H1 (cell line): ENCODE measurements at regions not wholly inside any gene's neighbourhood (a gene's known extent, or its start where the extent isn't known, plus 50 kb on each side); places are given as distances from the start of the nearest gene placed in this dataset.

ENCODE experiments used
- CTCF ChIA-PET: fragments of 300-600 bp; sonication (Branson Sonifier 250); formaldehyde crosslinking; loops from one replicate; lab custom pipeline; 2021; ENCODE audit not compliant: partially characterized antibody; lab: Charles Lee
- POLR2A ChIA-PET: fragments of 300-600 bp; sonication (Branson Sonifier 250); formaldehyde crosslinking; loops from one replicate; lab custom pipeline; 2021; ENCODE audit warnings: inconsistent platforms; ENCODE audit not compliant: partially characterized antibody; lab: Charles Lee
- DNase-seq, 2 experiments: peaks; one replicate each; pipeline versions ENCODE4 v3.0.0 to v3.0.0-alpha.2; 2010 to 2022; ENCODE audit warnings: low spot score in 2 of 2, low read depth in 1 of 2, mixed read lengths in 1 of 2
- FAIRE-seq: peaks from 2 replicates; lab custom pipeline; 2011; peaks lifted over from hg19 to GRCh38; lab: Jason Lieb, UNC
- H2AFZ ChIP-seq: 2 replicates; pipeline ENCODE4 v1.8.1; 2012; ENCODE audit warnings: low read length, inconsistent platforms
- H2AK5ac ChIP-seq: 2 replicates; pipeline ENCODE4 v1.6.1; 2013; ENCODE audit warnings: low read depth, low read length
- H2BK120ac ChIP-seq: replicated peaks from 2 replicates; pipeline ENCODE3; 2013; ENCODE audit warnings: low read depth, low read length, inconsistent platforms
- H2BK12ac ChIP-seq: 2 replicates; pipeline ENCODE4 v1.6.1; 2013; ENCODE audit warnings: low read depth, low read length
- H2BK15ac ChIP-seq: 2 replicates; pipeline ENCODE4 v1.6.1; 2013; ENCODE audit warnings: low read length
- H2BK20ac ChIP-seq: 2 replicates; pipeline ENCODE4 v1.6.1; 2013; ENCODE audit warnings: low read length
- H2BK5ac ChIP-seq: 2 replicates; pipeline ENCODE4 v1.6.1; 2013; ENCODE audit warnings: low read depth, low read length
- H3K14ac ChIP-seq: 2 replicates; pipeline ENCODE4 v1.6.1; 2013; ENCODE audit warnings: inconsistent platforms; ENCODE audit not compliant: insufficient read length
- H3K18ac ChIP-seq: 2 replicates; pipeline ENCODE4 v1.6.1; 2013; ENCODE audit warnings: low read length; ENCODE audit errors: extremely low read depth
- H3K23ac ChIP-seq: 2 replicates; pipeline ENCODE4 v1.6.1; 2013; ENCODE audit warnings: inconsistent platforms; ENCODE audit not compliant: insufficient read length
- H3K23me2 ChIP-seq: 2 replicates; pipeline ENCODE4 v1.6.1; 2013; ENCODE audit warnings: low read depth, low read length
- H3K27ac ChIP-seq: 2 replicates; pipeline ENCODE4 v1.6.1; 2011; ENCODE audit warnings: low read depth, low read length, inconsistent platforms
- H3K27me3 ChIP-seq, 4 experiments: replicated peaks in 1 of 4; 1 replicate in 1 of 4; 2 replicates in 3 of 4; pipeline versions ENCODE4 v1.6.1 to v1.8.1; 2011 to 2013; ENCODE audit warnings: low read length in 3 of 4, mild to moderate bottlenecking in 3 of 4, inconsistent platforms in 2 of 4, mixed read lengths in 2 of 4, moderate library complexity in 1 of 4; ENCODE audit not compliant: control insufficient read depth in 3 of 4, insufficient read depth in 3 of 4; ENCODE audit errors: extremely low read depth in 1 of 4
- H3K36me3 ChIP-seq, 4 experiments: 2 replicates each; pipeline versions ENCODE4 v1.6.1 to v1.8.1; 2011 to 2013; ENCODE audit warnings: mild to moderate bottlenecking in 4 of 4, low read length in 3 of 4, moderate library complexity in 2 of 4, control low read depth in 1 of 4, inconsistent platforms in 1 of 4; ENCODE audit not compliant: insufficient read depth in 4 of 4, control insufficient read depth in 2 of 4
- H3K4ac ChIP-seq: replicated peaks from 2 replicates; pipeline ENCODE3; 2013; ENCODE audit warnings: low read length, low read depth, mixed read lengths, inconsistent platforms; ENCODE audit not compliant: insufficient read length
- H3K4me1 ChIP-seq, 4 experiments: replicated peaks in 1 of 4; 1 replicate in 1 of 4; 2 replicates in 3 of 4; pipeline versions ENCODE4 v1.6.1 to v1.8.1; 2011 to 2013; ENCODE audit warnings: low read length in 3 of 4, inconsistent platforms in 2 of 4, mixed read lengths in 1 of 4; ENCODE audit not compliant: insufficient read depth in 4 of 4, control insufficient read depth in 3 of 4
- H3K4me2 ChIP-seq, 2 experiments: 2 replicates each; pipeline versions ENCODE4 v1.6.1 to v1.8.1; 2011 to 2013; ENCODE audit warnings: low read depth in 2 of 2, low read length in 2 of 2, control low read depth in 1 of 2, inconsistent platforms in 1 of 2, mild to moderate bottlenecking in 1 of 2; ENCODE audit not compliant: insufficient read depth in 1 of 2
- H3K4me3 ChIP-seq, 4 experiments: fragments of 200-600, 300-600 bp in 1 of 4; sonication (generic), shearing (Covaris generic), sonication (Bioruptor Twin) in 1 of 4; 2 replicates each; pipeline versions ENCODE4 v1.5.1 to v1.8.1; 2011 to 2016; ENCODE audit warnings: low read length in 4 of 4, low read depth in 3 of 4, control low read depth in 2 of 4, inconsistent platforms in 2 of 4, mild to moderate bottlenecking in 2 of 4, mixed read lengths in 1 of 4, moderate library complexity in 1 of 4; ENCODE audit not compliant: insufficient read depth in 2 of 4; ENCODE audit errors: extremely low read depth in 1 of 4
- H3K56ac ChIP-seq: replicated peaks from 2 replicates; pipeline ENCODE3; 2013; ENCODE audit warnings: low read depth, mild to moderate bottlenecking, mixed read lengths, low read length, inconsistent platforms; ENCODE audit not compliant: insufficient read length
- H3K79me1 ChIP-seq: 2 replicates; pipeline ENCODE4 v1.6.1; 2013; ENCODE audit warnings: low read depth, low read length, control low read depth
- H3K79me2 ChIP-seq, 2 experiments: 2 replicates each; pipeline versions ENCODE4 v1.6.1 to v1.8.1; 2012 to 2013; ENCODE audit warnings: low read length in 2 of 2, mild to moderate bottlenecking in 2 of 2, inconsistent platforms in 1 of 2; ENCODE audit not compliant: insufficient read depth in 2 of 2, control insufficient read depth in 1 of 2
- H3K9ac ChIP-seq, 4 experiments: replicated peaks in 1 of 4; 1 replicate in 1 of 4; 2 replicates in 3 of 4; pipeline versions ENCODE4 v1.6.1 to v1.8.1; 2011 to 2013; ENCODE audit warnings: low read depth in 3 of 4, low read length in 3 of 4, control low read depth in 2 of 4, mild to moderate bottlenecking in 2 of 4, moderate library complexity in 2 of 4, inconsistent platforms in 1 of 4; ENCODE audit errors: extremely low read depth in 1 of 4
- H3K9me3 ChIP-seq, 2 experiments: 2 replicates each; pipeline versions ENCODE4 v1.6.1 to v1.8.1; 2012 to 2013; ENCODE audit warnings: mild to moderate bottlenecking in 2 of 2, moderate library complexity in 2 of 2, control low read depth in 1 of 2, inconsistent platforms in 1 of 2, low read depth in 1 of 2, low read length in 1 of 2, mixed read lengths in 1 of 2; ENCODE audit not compliant: insufficient read depth in 2 of 2
- H4K20me1 ChIP-seq, 2 experiments: replicated peaks in 1 of 2; 2 replicates each; pipeline versions ENCODE3 to v1.8.1; 2011 to 2013; ENCODE audit warnings: inconsistent platforms in 2 of 2, low read length in 2 of 2, mild to moderate bottlenecking in 1 of 2; ENCODE audit not compliant: insufficient read depth in 2 of 2, control insufficient read depth in 1 of 2
- H4K5ac ChIP-seq: 2 replicates; pipeline ENCODE4 v1.6.1; 2013; ENCODE audit warnings: low read length, low read depth, mixed read lengths, inconsistent platforms; ENCODE audit not compliant: insufficient read length
- H4K8ac ChIP-seq: 2 replicates; pipeline ENCODE4 v1.8.0; 2013; ENCODE audit warnings: mild to moderate bottlenecking, moderate library complexity, low read length, inconsistent platforms; ENCODE audit not compliant: insufficient read depth; ENCODE audit errors: extremely low read depth
- H4K91ac ChIP-seq: replicated peaks from 2 replicates; pipeline ENCODE3; 2013; ENCODE audit warnings: low read length, mixed read lengths, inconsistent platforms; ENCODE audit not compliant: insufficient read length
- BCL11A ChIP-seq, 2 experiments: IDR thresholded peaks; one replicate each; pipeline ENCODE4 v1.6.1; 2011; ENCODE audit warnings: low read depth in 2 of 2, low read length in 2 of 2, mild to moderate bottlenecking in 2 of 2
- EGR1 ChIP-seq: IDR thresholded peaks from 2 replicates; pipeline ENCODE4 v1.6.1; 2011; ENCODE audit warnings: low read depth, low read length, borderline replicate concordance
- HDAC6 ChIP-seq: IDR thresholded peaks from one replicate; pipeline ENCODE4 v1.7.1; 2012; ENCODE audit warnings: low read depth, mild to moderate bottlenecking, inconsistent platforms, low read length, moderate library complexity
- JUN ChIP-seq: IDR thresholded peaks from 2 replicates; pipeline ENCODE4 v1.6.1; 2011; ENCODE audit warnings: low read depth, mild to moderate bottlenecking, improper control_type of control experiment, low read length
- JUND ChIP-seq: IDR thresholded peaks from 2 replicates; pipeline ENCODE4 v1.6.1; 2011; ENCODE audit warnings: mild to moderate bottlenecking, improper control_type of control experiment, low read length
- SIRT6 ChIP-seq: IDR thresholded peaks from one replicate; pipeline ENCODE4 v1.7.1; 2012; ENCODE audit warnings: low read length, inconsistent platforms
- WGBS, 2 experiments: shearing (Covaris generic) in 1 of 2; methylation state at CpG; one replicate each; pipeline versions ENCODE4 v1.1.6 to v1.1.7; 2013 to 2015; ENCODE audit warnings: low lambda C conversion rate in 2 of 2, mixed read lengths in 2 of 2, inconsistent platforms in 1 of 2, low coverage in 1 of 2, missing lambda C conversion rate in 1 of 2; ENCODE audit not compliant: insufficient replicate concordance in 2 of 2, insufficient coverage in 1 of 2, insufficient read length in 1 of 2; ENCODE audit errors: extremely low coverage in 1 of 2, missing lambda C conversion rate in 1 of 2; 5-methylcytosine and 5-hydroxymethylcytosine counted together

- Histone ChIP-seq H3K36me3 (no peaks in the 10 kb centered on the region), H3K79me2 (no peaks in the 10 kb centered on the region), H2BK15ac (no peak overlapping the region), H3K18ac (no peak overlapping the region), H3K9ac (no peak overlapping the region), H3K4me1 (no peaks in the 10 kb centered on the region), H2AFZ (no peak overlapping the region), H4K5ac (no peak overlapping the region), H4K8ac (no peak overlapping the region), H3K23me2 (no peaks in the 10 kb centered on the region), H2AK5ac (no peak overlapping the region), H2BK5ac (no peak overlapping the region), H2BK120ac (no peak overlapping the region), H2BK20ac (no peak overlapping the region), H3K23ac (no peak overlapping the region), H3K9me3 (no peaks in the 10 kb centered on the region), H4K91ac (no peak overlapping the region), H3K14ac (no peak overlapping the region), H3K4me3 (no peak overlapping the region), H3K4ac (no peak overlapping the region), H3K4me2 (no peak overlapping the region), H3K27me3 (no peaks in the 10 kb centered on the region), H2BK12ac (no peak overlapping the region), H3K79me1 (no peaks in the 10 kb centered on the region), H3K27ac (no peak overlapping the region), H3K56ac (no peak overlapping the region), H4K20me1 (no peaks in the 10 kb centered on the region)
- TF ChIP-seq EGR1 (no peak), SIRT6 (no peak), BCL11A (IDR thresholded peaks at IDR 0.05; ENCODE audit: low read depth in 2 of 2, low read length in 2 of 2) (no peak), HDAC6 (no peak), JUND (no peak), JUN (no peak)
- ChIA-PET CTCF (interaction anchor here (1.2 kb wide), 1 partner anchor 14 kb away, joined by 3 read pairs; no protein-coding TSS in a partner anchor), POLR2A (no interaction called here)
- DNase-seq (no peak), FAIRE-seq (no peak)
- 100% methylated on average over 1 of the region's 1 CpG; no CpG with 5 or more reads in 1 of the 2 experiments for WGBS, 2 experiments
Observed at GRCh38 chr5:165241811-165242210, 1736.4 kb downstream of the MAT2B start.
